ENCODE measurements at regions not wholly inside any gene's neighbourhood (a gene's known extent, or its start where the extent isn't known, plus 50 kb on each side); places are given as distances from the start of the nearest gene placed in this dataset.
A peak's percentile ranks its signal among the peaks of the same experiment; 100 is the strongest.

GRCh38 chr7:25788961-25789620 lies 362.9 kb upstream of the NFE2L3 start:
- TF ChIP-seq CTCF (conservative IDR thresholded peaks at IDR 0.05; ENCODE audit: control insufficient read depth, insufficient read depth, low read depth, low read length): no peak
- H3K4me3 ChIP-seq (ENCODE audit: control insufficient read depth, low read depth, low read length): no peak overlapping the region
- DNase-seq (ENCODE audit: low read depth): no peak

- TF ChIP-seq CTCF (conservative IDR thresholded peaks at IDR 0.05; ENCODE audit: control insufficient read depth, insufficient read depth, low read depth, low read length): no peak
- no peak for DNase-seq (ENCODE audit: low read depth)
- no peak overlapping the region for H3K4me3 ChIP-seq (ENCODE audit: control insufficient read depth, low read depth, low read length)
Observed at GRCh38 chr7:25789701-25790640, 362.0 kb upstream of the NFE2L3 start.

- TF ChIP-seq CTCF (conservative IDR thresholded peaks at IDR 0.05; ENCODE audit: control insufficient read depth, insufficient read depth, low read depth, low read length): no peak
- no peak for DNase-seq (ENCODE audit: low read depth)
- no peak overlapping the region for H3K4me3 ChIP-seq (ENCODE audit: control insufficient read depth, low read depth, low read length)
Observed at GRCh38 chr7:25790963-25791362, 361.0 kb upstream of the NFE2L3 start.

- no peak for TF ChIP-seq CTCF (conservative IDR thresholded peaks at IDR 0.05; ENCODE audit: control insufficient read depth, insufficient read depth, low read depth, low read length)
Observed at GRCh38 chr7:25792586-25792985, 359.4 kb upstream of the NFE2L3 start.

GRCh38 chr7:25795824-25796235 lies 356.2 kb upstream of the NFE2L3 start:
- H3K4me3 ChIP-seq (ENCODE audit: control insufficient read depth, low read depth, low read length): no peak overlapping the region
- DNase-seq (ENCODE audit: low read depth): peak; percentile 27
- TF ChIP-seq CTCF (conservative IDR thresholded peaks at IDR 0.05; ENCODE audit: control insufficient read depth, insufficient read depth, low read depth, low read length): no peak

More at GRCh38 chr7:25792586-25792985, 359.4 kb upstream of the NFE2L3 start:
- DNase-seq (ENCODE audit: low read depth): no peak
- H3K4me3 ChIP-seq (ENCODE audit: control insufficient read depth, low read depth, low read length): no peak overlapping the region

- no peak overlapping the region for H3K4me3 ChIP-seq (ENCODE audit: control insufficient read depth, low read depth, low read length)
- no peak for DNase-seq (ENCODE audit: low read depth)
- TF ChIP-seq CTCF (conservative IDR thresholded peaks at IDR 0.05; ENCODE audit: control insufficient read depth, insufficient read depth, low read depth, low read length): no peak
Observed at GRCh38 chr7:25798344-25798743, 353.7 kb upstream of the NFE2L3 start.
